Pancreas (tissue), 10 donors: ENCODE measurements at regions not wholly inside any gene's neighbourhood (a gene's known extent, or its start where the extent isn't known, plus 50 kb on each side); places are given as distances from the start of the nearest gene placed in this dataset.

ENCODE experiments used
- ATAC-seq, 4 donors: fragments of 200-7000 bp; cut with Tn5 transposase; one replicate each; pipeline versions ENCODE4 v1.8.0 to v1.9.1; 2020; ENCODE audit warnings: mild to moderate bottlenecking in 4 of 4, moderate library complexity in 4 of 4
- DNase-seq, 6 donors: peaks; one replicate each; pipeline ENCODE4 v3.0.0-alpha.2; 2020
- FAIRE-seq: peaks from 2 replicates; lab custom pipeline; 2012; peaks lifted over from hg19 to GRCh38; lab: Jason Lieb, UNC
- H3K27ac ChIP-seq, 4 donors: fragments of 200-600 bp; sonication (generic); 1 replicate in 3 of 4; 2 replicates in 1 of 4; pipeline versions ENCODE4 v1.5.0 to v1.8.0; 2020
- H3K27me3 ChIP-seq, 4 donors: fragments of 200-600 bp; one replicate each; pipeline ENCODE4 v1.8.0; 2021
- H3K36me3 ChIP-seq, 3 donors: fragments of 200-600 bp; sonication (generic) in 1 of 3; one replicate each; pipeline versions ENCODE4 v1.5.0 to v1.8.0; 2020 to 2021
- H3K4me1 ChIP-seq, 3 donors: fragments of 200-600 bp; one replicate each; pipeline ENCODE4 v1.8.0; 2021
- H3K4me3 ChIP-seq, 4 donors: fragments of 200-600 bp; sonication (generic) in 2 of 4; one replicate each; pipeline versions ENCODE4 v1.5.0 to v1.8.0; 2020 to 2021
- H3K9me3 ChIP-seq, 4 donors: fragments of 200-600 bp; one replicate each; pipeline ENCODE4 v1.8.0; 2021
- WGBS, 2 donors: extraction: QIAGEN DNeasy Blood & Tissue Kit; methylation state at CpG; one replicate each; pipeline ENCODE4 v1.1.7; 2013; 5-methylcytosine and 5-hydroxymethylcytosine counted together
- intact Hi-C, 3 donors: fragments of 100-400 bp; cut with DNase I; formaldehyde crosslinking; loops; one replicate each; pipeline versions ENCODE4 v1.11.1 to v1.14.2; 2022
- TF ChIP-seq, protein P1 (sequence below), 4 donors: fragments of 200-600 bp; sonication (generic) in 3 of 4; IDR thresholded peaks; one replicate each; pipeline versions ENCODE4 v1.5.0 to v1.8.0; 2021; ENCODE audit warnings: antibody characterized with exemption in 4 of 4
- donor health status: healthy with polysubstance abuse.
- donor health status: DM: no; HTN: no; CAD: no; lungs with moderate emphysema.
- donor health status: DM: no; HTN: no; CAD: no.
- donor health status: control.
- donor health status: control.
- donor health status: Bipolar disorder and iron deficiency.
- donor health status: DM: yes; HTN: yes; CAD: no.
- donor health status: DM: no; HTN: no; CAD: no.
- donor health status: DM: no; HTN: no; CAD: no.
- donor health status: DM: yes; HTN: yes; CAD: no.

DNA sequence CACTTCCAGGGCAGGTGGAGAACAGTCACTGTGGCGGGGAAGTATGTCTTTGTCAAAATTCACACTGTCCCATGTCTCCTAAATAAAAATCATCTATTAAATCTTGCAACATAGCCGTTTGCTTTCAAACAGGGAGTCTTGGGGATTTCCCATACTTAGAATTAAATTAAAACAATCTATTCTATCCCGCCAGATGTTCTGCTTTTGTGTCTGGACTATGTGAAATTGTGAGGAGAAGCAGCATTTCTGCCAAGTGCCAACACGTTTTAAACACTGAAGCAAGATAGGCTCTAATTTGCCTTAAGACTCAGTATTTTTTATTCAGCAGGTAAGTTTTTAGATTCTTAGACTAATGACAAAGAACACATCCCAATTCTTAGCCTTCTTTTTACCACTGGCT is 73.7 kb downstream of the SPATA31C2 start:
- ATAC-seq = no peak
- no peak for FAIRE-seq
- intact Hi-C loops = no loop called here

DNA sequence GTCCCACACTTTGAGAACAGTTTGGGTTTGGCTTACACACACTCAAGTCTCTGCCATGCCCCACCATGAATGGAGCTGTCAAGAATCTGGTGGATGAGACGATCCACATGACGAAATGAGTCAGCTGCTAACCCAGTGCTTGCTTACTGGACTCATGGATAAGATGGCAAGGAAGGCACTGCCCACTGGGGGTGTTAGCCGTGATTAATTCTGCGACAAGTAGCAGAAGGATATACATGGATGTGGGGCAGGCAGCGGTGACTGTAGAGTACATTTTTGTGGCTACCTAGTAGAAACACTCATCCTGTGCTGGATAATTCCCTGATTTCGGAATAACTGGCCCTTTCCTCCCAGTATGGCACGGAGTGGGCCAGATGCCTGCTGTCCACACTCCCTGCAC is 77.5 kb downstream of the SPATA31C2 start:
- no peaks in the 10 kb centered on the region for H3K27me3 ChIP-seq
- no peaks in the 10 kb centered on the region for H3K9me3 ChIP-seq
- DNase-seq (no peak), FAIRE-seq (no peak), ATAC-seq (no peak)
- H3K27ac ChIP-seq = no peak overlapping the region
- H3K4me3 ChIP-seq = no peak overlapping the region
- H3K36me3 ChIP-seq = no peaks in the 10 kb centered on the region
- peaks cover 0 to 6% (median 5%) of the 10 kb centered on the region in 3 donors for H3K4me1 ChIP-seq
- intact Hi-C loops = no loop called here
- TF ChIP-seq, protein P1, sequence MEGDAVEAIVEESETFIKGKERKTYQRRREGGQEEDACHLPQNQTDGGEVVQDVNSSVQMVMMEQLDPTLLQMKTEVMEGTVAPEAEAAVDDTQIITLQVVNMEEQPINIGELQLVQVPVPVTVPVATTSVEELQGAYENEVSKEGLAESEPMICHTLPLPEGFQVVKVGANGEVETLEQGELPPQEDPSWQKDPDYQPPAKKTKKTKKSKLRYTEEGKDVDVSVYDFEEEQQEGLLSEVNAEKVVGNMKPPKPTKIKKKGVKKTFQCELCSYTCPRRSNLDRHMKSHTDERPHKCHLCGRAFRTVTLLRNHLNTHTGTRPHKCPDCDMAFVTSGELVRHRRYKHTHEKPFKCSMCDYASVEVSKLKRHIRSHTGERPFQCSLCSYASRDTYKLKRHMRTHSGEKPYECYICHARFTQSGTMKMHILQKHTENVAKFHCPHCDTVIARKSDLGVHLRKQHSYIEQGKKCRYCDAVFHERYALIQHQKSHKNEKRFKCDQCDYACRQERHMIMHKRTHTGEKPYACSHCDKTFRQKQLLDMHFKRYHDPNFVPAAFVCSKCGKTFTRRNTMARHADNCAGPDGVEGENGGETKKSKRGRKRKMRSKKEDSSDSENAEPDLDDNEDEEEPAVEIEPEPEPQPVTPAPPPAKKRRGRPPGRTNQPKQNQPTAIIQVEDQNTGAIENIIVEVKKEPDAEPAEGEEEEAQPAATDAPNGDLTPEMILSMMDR (IDR thresholded peaks at IDR 0.05) = no peak
- 90 to 94% methylated on average over 7 of the region's 7 CpGs for WGBS, 2 donors

More for the DNA sequence above, 73.7 kb downstream of the SPATA31C2 start:
- no peak for DNase-seq
- H3K9me3 ChIP-seq = no peaks in the 10 kb centered on the region
- peaks cover 3 to 8% (median 6%) of the 10 kb centered on the region in 3 donors for H3K4me1 ChIP-seq
- peak overlapping the region in 1 of 4 donors; percentile 77 for H3K27ac ChIP-seq
- TF ChIP-seq, protein P1 (IDR thresholded peaks at IDR 0.05) = no peak
- H3K4me3 ChIP-seq = no peak overlapping the region
- no peaks in the 10 kb centered on the region for H3K27me3 ChIP-seq
- no peaks in the 10 kb centered on the region for H3K36me3 ChIP-seq
- WGBS, 2 donors = 63 to 64% methylated on average over 4 of the region's 4 CpGs

DNA sequence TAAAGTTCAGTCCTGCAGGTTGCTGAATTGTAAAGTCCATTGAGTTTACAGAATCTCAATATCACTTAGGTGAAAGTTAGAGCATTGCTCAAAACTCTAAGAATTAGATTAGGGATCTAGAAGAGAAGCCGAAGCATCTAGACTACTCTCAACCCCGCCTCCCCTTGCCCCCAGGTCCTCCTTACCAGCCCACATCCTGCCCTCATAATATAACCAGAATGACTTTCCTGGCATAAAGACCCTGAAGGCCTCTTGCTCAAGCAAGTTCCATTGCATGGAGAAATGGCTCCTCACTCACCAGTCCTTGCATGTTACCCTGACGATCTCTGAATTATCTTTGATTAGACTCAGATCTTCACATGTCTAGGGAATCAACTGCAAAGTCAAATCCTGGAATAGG is 78.8 kb downstream of the SPATA31C2 start:
- no peaks in the 10 kb centered on the region for H3K9me3 ChIP-seq
- intact Hi-C loops = no loop called here
- H3K36me3 ChIP-seq = no peaks in the 10 kb centered on the region
- H3K27me3 ChIP-seq = no peaks in the 10 kb centered on the region
- no peak for FAIRE-seq
- H3K27ac ChIP-seq = no peak overlapping the region
- DNase-seq = no peak
- H3K4me1 ChIP-seq = no peaks in the 10 kb centered on the region
- TF ChIP-seq, protein P1 (IDR thresholded peaks at IDR 0.05) = no peak
- no peak overlapping the region for H3K4me3 ChIP-seq
- 88 to 92% methylated on average over 3 of the region's 3 CpGs for WGBS, 2 donors
- no peak for ATAC-seq

DNA sequence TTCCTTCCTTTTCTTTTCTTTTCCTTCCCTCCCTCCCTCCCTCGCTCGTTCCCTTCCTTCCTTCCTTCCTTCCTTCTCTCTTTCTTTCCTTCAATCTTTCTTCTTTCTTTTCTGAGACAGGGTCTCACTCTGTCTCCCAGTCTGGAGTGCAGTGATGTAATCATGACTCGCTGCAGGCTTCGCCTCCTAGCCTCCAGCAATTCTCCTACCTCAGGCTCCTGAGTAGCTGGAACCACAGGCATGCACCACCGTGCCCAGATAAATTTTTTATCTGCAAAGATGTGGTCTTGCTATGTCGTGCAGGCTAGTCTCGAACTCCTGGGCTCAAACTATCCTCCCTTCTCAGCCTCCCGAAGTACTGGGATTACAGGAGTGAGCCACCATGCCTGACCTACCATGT is 81.4 kb downstream of the SPATA31C2 start:
- no peak for DNase-seq
- Histone ChIP-seq H3K4me3 (no peak overlapping the region), H3K27ac (no peak overlapping the region), H3K36me3 (no peaks in the 10 kb centered on the region), H3K9me3 (no peaks in the 10 kb centered on the region), H3K27me3 (no peaks in the 10 kb centered on the region), H3K4me1 (no peaks in the 10 kb centered on the region)
- 88 to 92% methylated on average over 8 of the region's 8 CpGs for WGBS, 2 donors
- no peak for FAIRE-seq
- TF ChIP-seq, protein P1 (IDR thresholded peaks at IDR 0.05) = no peak
- ATAC-seq = no peak
- intact Hi-C loops = no loop called here

DNA sequence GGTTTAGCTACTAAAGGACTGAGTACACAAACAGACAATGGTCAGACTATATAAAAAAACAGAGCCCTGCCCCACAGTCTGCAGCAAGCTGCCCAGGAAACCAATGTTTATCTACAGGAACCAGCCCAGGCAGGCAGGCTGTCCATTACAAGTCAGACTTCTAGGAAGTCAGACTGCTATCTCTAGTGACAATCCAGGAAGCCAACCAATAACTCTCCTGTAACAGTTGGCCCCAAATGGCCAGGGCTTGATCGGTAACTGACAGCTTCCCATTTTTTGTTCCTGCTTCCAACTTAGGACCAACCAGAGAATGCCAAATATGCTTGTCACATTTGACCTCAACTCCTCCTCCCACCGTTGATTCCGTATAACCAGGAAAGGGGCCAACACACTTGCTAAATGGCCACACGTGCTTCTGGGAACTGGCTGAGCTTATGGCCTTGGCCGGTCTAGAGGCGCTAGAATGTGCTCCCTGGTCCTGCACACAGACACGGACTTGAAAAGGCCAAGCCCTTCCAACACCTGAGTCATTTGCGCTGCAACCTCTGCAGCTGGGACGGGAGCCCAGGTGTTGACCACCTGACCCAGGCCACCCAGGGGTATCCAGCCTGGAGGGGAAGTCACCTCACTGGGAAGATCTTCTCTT is 79.6 kb upstream of the CDK20 start:
- Histone ChIP-seq H3K4me1 (no peaks in the 10 kb centered on the region), H3K36me3 (no peaks in the 10 kb centered on the region), H3K27me3 (no peaks in the 10 kb centered on the region), H3K9me3 (no peaks in the 10 kb centered on the region), H3K4me3 (no peak overlapping the region), H3K27ac (no peak overlapping the region)
- 86% methylated on average over 9 of the region's 9 CpGs for WGBS, 2 donors
- FAIRE-seq (no peak), DNase-seq (no peak), ATAC-seq (no peak)
- intact Hi-C loops = no loop called here
- TF ChIP-seq, protein P1 (IDR thresholded peaks at IDR 0.05) = no peak
